ENCODE measurements at regions not wholly inside any gene's neighbourhood (a gene's known extent, or its start where the extent isn't known, plus 50 kb on each side); places are given as distances from the start of the nearest gene placed in this dataset.

- Histone ChIP-seq H3K36me3 (replicated peaks in 1 of 2; ENCODE audit: control insufficient read depth in 1 of 2, insufficient read depth in 2 of 2, low read length in 2 of 2) (no peaks in the 10 kb centered on the region), H3K79me2 (ENCODE audit: insufficient read depth, low read length) (no peaks in the 10 kb centered on the region), H3K4me3 (replicated peaks in 1 of 3; ENCODE audit: insufficient read depth in 1 of 3, low read depth in 2 of 3, low read length in 3 of 3) (no peak overlapping the region), H3K27ac (ENCODE audit: extremely low read length, insufficient read depth, low read length) (no peak overlapping the region), H3K9me3 (ENCODE audit: low read length) (no peaks in the 10 kb centered on the region), H2AFZ (ENCODE audit: low read length) (no peak overlapping the region), H3K9ac (ENCODE audit: insufficient read depth, low read depth, low read length) (no peak overlapping the region), H3K4me1 (ENCODE audit: insufficient read depth, low read length) (peaks cover 29% of the 10 kb centered on the region), H3K4me2 (ENCODE audit: low read depth, low read length) (no peak overlapping the region), H4K20me1 (ENCODE audit: insufficient read depth, low read length) (no peaks in the 10 kb centered on the region), H3K27me3 (ENCODE audit: control insufficient read depth in 1 of 2, insufficient read depth in 2 of 2, low read length in 2 of 2) (peaks cover 0 to 18% of the 10 kb centered on the region in 2 experiments; a peak in 2 of 5 replicates)
- POLR2A ChIA-PET, result no interaction called here
- BruUV-seq (replicated peaks), result no TSS peak
- in situ Hi-C loops (cut with HindIII; ENCODE audit: extremely low pct_ligation_motif_present, low pct_unique_long_range_greater_than_20kb), result no loop called here
- FAIRE-seq (no peak), ATAC-seq (no peak), DNase-seq (ENCODE audit: low spot score) (no peak)
- CTCF ChIA-PET (ENCODE audit: low intra/inter-chr PET ratio, low total read pairs), result no interaction called here
- intact Hi-C loops (cut with micrococcal nuclease; ENCODE audit: unreplicated experiment), result no loop called here
- 41% methylated on average over 3 of the region's 4 CpGs for WGBS (ENCODE audit: low lambda C conversion rate)
- TF ChIP-seq ZBTB25 (CRISPR knock-in tag; IDR thresholded peaks at IDR 0.05), result no peak
- TF ChIP-seq CEBPB (IDR thresholded peaks at IDR 0.05; ENCODE audit: borderline replicate concordance, low read depth, low read length), result 0 out of 2 replicates have a peak, but pooled peaks have one; percentile 4
- no peak for TF ChIP-seq BCLAF1 (IDR thresholded peaks at IDR 0.05)
- TF ChIP-seq FUBP1 (CRISPR knock-in tag; IDR thresholded peaks at IDR 0.05; ENCODE audit: borderline replicate concordance), result no peak
- TF ChIP-seq SMYD3 (CRISPR knock-in tag; IDR thresholded peaks at IDR 0.05), result no peak
- no peak for TF ChIP-seq FOXP4 (CRISPR knock-in tag; IDR thresholded peaks at IDR 0.05)
- no peak for TF ChIP-seq DR1 (CRISPR knock-in tag; IDR thresholded peaks at IDR 0.05)
- TF ChIP-seq RAD51 (IDR thresholded peaks at IDR 0.05; ENCODE audit: borderline replicate concordance), result no peak
- no peak for TF ChIP-seq CENPBD1 (CRISPR knock-in tag; IDR thresholded peaks at IDR 0.05; ENCODE audit: borderline replicate concordance, low read depth)
- TF ChIP-seq TEF (CRISPR knock-in tag; IDR thresholded peaks at IDR 0.05), result no peak
- no peak for TF ChIP-seq ZNF513 (CRISPR knock-in tag; conservative IDR thresholded peaks at IDR 0.05)
- no peak for TF ChIP-seq MAZ (IDR thresholded peaks at IDR 0.05; ENCODE audit: borderline replicate concordance, low read depth, low read length)
- TF ChIP-seq MAZ (CRISPR knock-in tag; IDR thresholded peaks at IDR 0.05; ENCODE audit: low read depth), result no peak
Measured at GRCh38 chr3:139103484-139103883, 58.8 kb upstream of the PRR23C start.
